B cell (primary cell): ENCODE measurements at regions not wholly inside any gene's neighbourhood (a gene's known extent, or its start where the extent isn't known, plus 50 kb on each side); places are given as distances from the start of the nearest gene placed in this dataset.

ENCODE experiments used
- ATAC-seq: fragments of 200-7000 bp; cut with Tn5 transposase; one replicate; pipeline ENCODE4 v1.10.0; 2021; ENCODE audit warnings: low read depth, mild to moderate bottlenecking, moderate number of reproducible peaks, moderate library complexity
- CTCF ChIA-PET: fragments of 350-600 bp; sonication (Branson Sonifier 250); formaldehyde crosslinking; loops from one replicate; lab custom pipeline; 2021; ENCODE audit warnings: antibody characterized with exemption, inconsistent platforms; lab: Charles Lee
- POLR2A ChIA-PET: fragments of 350-600 bp; sonication (Branson Sonifier 250); formaldehyde crosslinking; loops from one replicate; lab custom pipeline; 2021; ENCODE audit warnings: antibody characterized with exemption; lab: Charles Lee
- DNase-seq: peaks from one replicate; pipeline ENCODE4 v3.0.0; 2013
- H2AFZ ChIP-seq: 2 replicates; pipeline ENCODE4 v1.6.1; 2012; ENCODE audit warnings: mild to moderate bottlenecking, low read depth, low read length; ENCODE audit not compliant: insufficient read depth, poor library complexity, severe bottlenecking
- H3K27ac ChIP-seq, 2 donors: 1 replicate in 1 of 2; 2 replicates in 1 of 2; pipeline ENCODE4 v1.5.1; 2012 to 2013; ENCODE audit warnings: low read length in 2 of 2, mild to moderate bottlenecking in 2 of 2, moderate library complexity in 1 of 2
- H3K27me3 ChIP-seq, 4 experiments: fragments of 200-600 bp in 1 of 4; sonication (generic) in 1 of 4; replicated peaks in 1 of 4; 1 replicate in 2 of 4; 2 replicates in 2 of 4; pipeline versions ENCODE4 v1.6.1 to v1.7.0; 2013 to 2016; ENCODE audit warnings: low read length in 3 of 4, mild to moderate bottlenecking in 2 of 4, mixed read lengths in 1 of 4, moderate library complexity in 1 of 4; ENCODE audit not compliant: insufficient read depth in 4 of 4, control insufficient read depth in 3 of 4; ENCODE audit errors: control extremely low read depth in 1 of 4
- H3K36me3 ChIP-seq, 2 experiments: replicated peaks in 1 of 2; 1 replicate in 1 of 2; 2 replicates in 1 of 2; pipeline versions ENCODE4 v1.6.1 to v1.7.1; 2013; ENCODE audit warnings: low read length in 1 of 2; ENCODE audit not compliant: insufficient read depth in 2 of 2, control insufficient read depth in 1 of 2; ENCODE audit errors: control extremely low read depth in 1 of 2, extremely low read depth in 1 of 2
- H3K4me1 ChIP-seq, 2 donors: fragments of 200-600 bp in 1 of 2; sonication (generic) in 1 of 2; 1 replicate in 1 of 2; 2 replicates in 1 of 2; pipeline versions ENCODE4 v1.5.1 to v1.6.1; 2013 to 2017; ENCODE audit warnings: low read length in 2 of 2; ENCODE audit not compliant: control insufficient read depth in 2 of 2, insufficient read depth in 2 of 2
- H3K4me2 ChIP-seq: replicated peaks from 2 replicates; pipeline ENCODE3; 2012; ENCODE audit warnings: mild to moderate bottlenecking, low read depth, low read length; ENCODE audit not compliant: poor library complexity, severe bottlenecking
- H3K4me3 ChIP-seq, 5 experiments: fragments of 200-600 bp in 1 of 5; sonication (generic) in 1 of 5; 1 replicate in 3 of 5; 2 replicates in 2 of 5; pipeline versions ENCODE4 v1.5.1 to v1.7.0; 2011 to 2016; ENCODE audit warnings: low read length in 4 of 5, mild to moderate bottlenecking in 4 of 5, low read depth in 2 of 5, control low read depth in 1 of 5, moderate library complexity in 1 of 5; ENCODE audit not compliant: insufficient read depth in 1 of 5; ENCODE audit errors: control extremely low read depth in 1 of 5, extremely low read depth in 1 of 5
- H3K79me2 ChIP-seq: fragments of 200-600 bp; sonication (generic); one replicate; pipeline ENCODE4 v1.6.0; 2016; ENCODE audit warnings: low read length; ENCODE audit not compliant: control insufficient read depth, insufficient read depth
- H3K9ac ChIP-seq: fragments of 200-600 bp; sonication (generic); 2 replicates; pipeline ENCODE4 v1.6.1; 2017; ENCODE audit warnings: mild to moderate bottlenecking, low read length, moderate library complexity
- H3K9me3 ChIP-seq, 3 donors: one replicate each; pipeline versions ENCODE4 v1.6.1 to v1.7.1; 2013; ENCODE audit warnings: low read length in 2 of 3; ENCODE audit not compliant: control insufficient read depth in 2 of 3, insufficient read depth in 1 of 3; ENCODE audit errors: control extremely low read depth in 1 of 3
- H4K20me1 ChIP-seq: 2 replicates; pipeline ENCODE4 v1.6.0; 2012; ENCODE audit warnings: mild to moderate bottlenecking, low read length; ENCODE audit not compliant: insufficient read depth, control insufficient read depth, poor library complexity, severe bottlenecking
- H3K27ac Mint-ChIP-seq: one replicate; pipeline ENCODE4 v1.8.0; 2021; ENCODE audit warnings: mixed read lengths
- H3K27me3 Mint-ChIP-seq: one replicate; pipeline ENCODE4 v1.8.0; 2021; ENCODE audit warnings: mixed read lengths
- H3K4me1 Mint-ChIP-seq: one replicate; pipeline ENCODE4 v1.8.0; 2021; ENCODE audit warnings: mixed read lengths
- H3K4me3 Mint-ChIP-seq: one replicate; pipeline ENCODE4 v1.8.0; 2021; ENCODE audit warnings: mixed read lengths
- H3K9me3 Mint-ChIP-seq: one replicate; pipeline ENCODE4 v1.8.0; 2022; ENCODE audit warnings: mixed read lengths; ENCODE audit not compliant: insufficient read depth
- EZH2 ChIP-seq: IDR thresholded peaks from 2 replicates; pipeline ENCODE4 v1.6.1; 2012; ENCODE audit warnings: borderline replicate concordance, low read depth, mild to moderate bottlenecking, moderate library complexity, low read length; ENCODE audit not compliant: insufficient read depth, poor library complexity, severe bottlenecking
- WGBS: methylation state at CpG from one replicate; pipeline ENCODE4 v1.1.5; 2013; ENCODE audit warnings: missing lambda C conversion rate; ENCODE audit not compliant: insufficient coverage; 5-methylcytosine and 5-hydroxymethylcytosine counted together
- intact Hi-C: fragments of 100-400 bp; cut with micrococcal nuclease; formaldehyde crosslinking; loops from one replicate; pipeline ENCODE4 v1.10.0; 2022
- TF ChIP-seq, protein P1 (sequence below): fragments of 200-600 bp; IDR thresholded peaks from one replicate; pipeline ENCODE4 v1.8.0; 2022; ENCODE audit warnings: antibody characterized with exemption, mild to moderate bottlenecking

DNA sequence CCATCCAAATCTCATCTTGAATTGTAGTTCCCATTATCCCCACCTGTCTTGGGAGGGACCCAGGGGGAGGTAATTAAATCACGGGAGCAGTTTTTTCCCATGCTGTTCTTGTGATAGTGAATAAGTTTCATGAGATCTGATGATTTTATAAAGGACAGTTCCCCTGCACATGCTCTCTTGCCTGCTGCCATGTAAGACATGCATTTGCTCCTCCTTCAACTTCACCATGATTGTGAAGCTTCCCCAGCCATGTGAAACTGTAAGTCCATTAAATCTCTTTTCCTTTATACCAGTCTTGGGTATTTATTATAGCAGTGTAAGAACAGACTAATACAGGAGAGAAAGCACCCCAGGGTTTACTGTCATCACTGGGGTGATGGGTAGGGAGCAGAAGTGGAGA lies 220.4 kb upstream of the NUDT4 start:
- Histone ChIP-seq H3K27me3 (no peaks in the 10 kb centered on the region), H3K79me2 (no peaks in the 10 kb centered on the region), H4K20me1 (no peaks in the 10 kb centered on the region), H3K9me3 (peaks cover 3 to 8% (median 3%) of the 10 kb centered on the region in 3 donors), H3K36me3 (no peaks in the 10 kb centered on the region), H3K4me2 (no peak overlapping the region), H2AFZ (no peak overlapping the region), H3K27ac (no peak overlapping the region), H3K9ac (no peak overlapping the region), H3K4me3 (no peak overlapping the region), H3K4me1 (no peaks in the 10 kb centered on the region)
- DNase-seq (no peak), ATAC-seq (no peak)
- CTCF ChIA-PET, result no interaction called here
- Mint-ChIP-seq H3K4me3 (no peak overlapping the region), H3K9me3 (peaks cover 13% of the 10 kb centered on the region), H3K27ac (no peak overlapping the region), H3K27me3 (no peaks in the 10 kb centered on the region), H3K4me1 (no peaks in the 10 kb centered on the region)
- TF ChIP-seq, protein P1, sequence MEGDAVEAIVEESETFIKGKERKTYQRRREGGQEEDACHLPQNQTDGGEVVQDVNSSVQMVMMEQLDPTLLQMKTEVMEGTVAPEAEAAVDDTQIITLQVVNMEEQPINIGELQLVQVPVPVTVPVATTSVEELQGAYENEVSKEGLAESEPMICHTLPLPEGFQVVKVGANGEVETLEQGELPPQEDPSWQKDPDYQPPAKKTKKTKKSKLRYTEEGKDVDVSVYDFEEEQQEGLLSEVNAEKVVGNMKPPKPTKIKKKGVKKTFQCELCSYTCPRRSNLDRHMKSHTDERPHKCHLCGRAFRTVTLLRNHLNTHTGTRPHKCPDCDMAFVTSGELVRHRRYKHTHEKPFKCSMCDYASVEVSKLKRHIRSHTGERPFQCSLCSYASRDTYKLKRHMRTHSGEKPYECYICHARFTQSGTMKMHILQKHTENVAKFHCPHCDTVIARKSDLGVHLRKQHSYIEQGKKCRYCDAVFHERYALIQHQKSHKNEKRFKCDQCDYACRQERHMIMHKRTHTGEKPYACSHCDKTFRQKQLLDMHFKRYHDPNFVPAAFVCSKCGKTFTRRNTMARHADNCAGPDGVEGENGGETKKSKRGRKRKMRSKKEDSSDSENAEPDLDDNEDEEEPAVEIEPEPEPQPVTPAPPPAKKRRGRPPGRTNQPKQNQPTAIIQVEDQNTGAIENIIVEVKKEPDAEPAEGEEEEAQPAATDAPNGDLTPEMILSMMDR, result no peak
- no peak for TF ChIP-seq EZH2
- POLR2A ChIA-PET, result no interaction called here
- intact Hi-C loops, result no loop called here
- no CpG with 5 or more reads among the region's 1 CpG for WGBS

DNA sequence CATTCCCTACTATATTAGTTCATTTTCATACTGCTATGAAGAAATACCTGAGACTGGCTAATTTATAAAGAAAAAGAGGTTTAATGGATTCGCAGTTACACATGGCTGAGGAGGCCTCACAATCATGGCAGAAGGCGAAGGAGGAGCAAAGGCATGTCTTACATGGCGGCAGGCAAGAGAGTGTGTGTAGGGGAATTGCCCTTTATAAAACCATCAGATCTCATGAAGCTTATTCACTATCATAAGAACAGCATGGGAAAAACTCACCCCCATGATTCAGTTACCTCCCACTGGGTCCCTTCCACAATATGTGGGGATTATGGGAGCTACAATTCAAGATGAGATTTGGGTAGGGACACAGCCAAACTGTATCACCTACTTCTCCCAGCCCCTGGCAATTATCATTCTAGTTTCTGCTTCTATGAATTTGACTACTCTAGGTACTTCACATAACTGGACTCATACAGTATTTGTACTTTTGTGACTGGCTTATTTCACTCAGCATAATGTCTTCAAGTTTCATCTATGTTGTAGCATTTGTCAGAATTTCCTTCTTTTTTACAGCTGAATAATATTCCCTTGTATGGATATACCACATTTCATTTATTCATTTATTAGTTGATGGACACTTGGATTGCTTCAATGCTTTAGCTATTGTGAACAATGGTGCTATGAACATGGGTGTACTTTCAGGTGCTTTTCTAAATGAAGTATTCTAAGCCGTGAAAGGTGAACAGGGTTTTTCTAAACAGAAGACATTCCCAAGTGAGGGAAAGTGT lies 219.5 kb upstream of the NUDT4 start:
- H2AFZ ChIP-seq, result no peak overlapping the region
- Mint-ChIP-seq H3K27ac (no peak overlapping the region), H3K4me1 (peaks cover 2% of the 10 kb centered on the region), H3K27me3 (no peaks in the 10 kb centered on the region), H3K9me3 (peaks cover 11% of the 10 kb centered on the region), H3K4me3 (no peak overlapping the region)
- no peaks in the 10 kb centered on the region for H4K20me1 ChIP-seq
- TF ChIP-seq, protein P1, result no peak
- TF ChIP-seq EZH2, result no peak
- peaks cover 3 to 8% (median 3%) of the 10 kb centered on the region in 3 donors for H3K9me3 ChIP-seq
- no peaks in the 10 kb centered on the region for H3K27me3 ChIP-seq
- H3K79me2 ChIP-seq, result no peaks in the 10 kb centered on the region
- 91% methylated on average over 1 of the region's 4 CpGs for WGBS
- H3K36me3 ChIP-seq, result no peaks in the 10 kb centered on the region
- H3K4me3 ChIP-seq, result no peak overlapping the region
- CTCF ChIA-PET, result no interaction called here
- intact Hi-C loops, result no loop called here
- POLR2A ChIA-PET, result no interaction called here
- peaks cover under 1 to 2% of the 10 kb centered on the region in 2 donors for H3K4me1 ChIP-seq
- no peak for DNase-seq
- no peak overlapping the region for H3K9ac ChIP-seq
- no peak overlapping the region for H3K27ac ChIP-seq
- no peak for ATAC-seq
- H3K4me2 ChIP-seq, result no peak overlapping the region
